ENCODE measurements at regions not wholly inside any gene's neighbourhood (a gene's known extent, or its start where the extent isn't known, plus 50 kb on each side); places are given as distances from the start of the nearest gene placed in this dataset.

- Histone ChIP-seq H3K27me3 (ENCODE audit: control insufficient read depth, insufficient read depth, low read length) (no peaks in the 10 kb centered on the region), H3K27ac (ENCODE audit: low read depth, low read length) (no peak overlapping the region), H3K4me1 (ENCODE audit: control insufficient read depth, insufficient read depth, low read length) (peaks cover 19% of the 10 kb centered on the region), H3K9me3 (ENCODE audit: control insufficient read depth, insufficient read depth, low read length) (no peaks in the 10 kb centered on the region), H3K4me3 (ENCODE audit: low read depth, low read length) (no peak overlapping the region), H3K36me3 (ENCODE audit: control insufficient read depth, insufficient read depth, low read length) (no peaks in the 10 kb centered on the region), H3K9ac (ENCODE audit: low read depth, low read length) (no peak overlapping the region)
Observed at GRCh38 chr13:31910633-31911032, 120.9 kb upstream of the FRY start.

GRCh38 chr13:31912647-31913401 lies 118.8 kb upstream of the FRY start:
- Histone ChIP-seq H3K27ac (ENCODE audit: low read depth, low read length) (no peak overlapping the region), H3K36me3 (ENCODE audit: control insufficient read depth, insufficient read depth, low read length) (no peaks in the 10 kb centered on the region), H3K27me3 (ENCODE audit: control insufficient read depth, insufficient read depth, low read length) (no peaks in the 10 kb centered on the region)

GRCh38 chr13:31913459-31913858 lies 118.1 kb upstream of the FRY start:
- Histone ChIP-seq H3K9ac (ENCODE audit: low read depth, low read length) (no peak overlapping the region), H3K4me1 (ENCODE audit: control insufficient read depth, insufficient read depth, low read length) (peaks cover 12% of the 10 kb centered on the region), H3K9me3 (ENCODE audit: control insufficient read depth, insufficient read depth, low read length) (no peaks in the 10 kb centered on the region), H3K27ac (ENCODE audit: low read depth, low read length) (no peak overlapping the region), H3K36me3 (ENCODE audit: control insufficient read depth, insufficient read depth, low read length) (no peaks in the 10 kb centered on the region), H3K27me3 (ENCODE audit: control insufficient read depth, insufficient read depth, low read length) (no peaks in the 10 kb centered on the region), H3K4me3 (ENCODE audit: low read depth, low read length) (no peak overlapping the region)

More at GRCh38 chr13:31912647-31913401, 118.8 kb upstream of the FRY start:
- no peak overlapping the region for H3K4me3 ChIP-seq (ENCODE audit: low read depth, low read length)
- H3K9me3 ChIP-seq (ENCODE audit: control insufficient read depth, insufficient read depth, low read length): no peaks in the 10 kb centered on the region
- H3K4me1 ChIP-seq (ENCODE audit: control insufficient read depth, insufficient read depth, low read length): peaks cover 12% of the 10 kb centered on the region
- H3K9ac ChIP-seq (ENCODE audit: low read depth, low read length): no peak overlapping the region

- H3K27me3 ChIP-seq (ENCODE audit: control insufficient read depth, insufficient read depth, low read length): no peaks in the 10 kb centered on the region
- H3K9me3 ChIP-seq (ENCODE audit: control insufficient read depth, insufficient read depth, low read length): no peaks in the 10 kb centered on the region
- no peak overlapping the region for H3K4me3 ChIP-seq (ENCODE audit: low read depth, low read length)
- no peak overlapping the region for H3K9ac ChIP-seq (ENCODE audit: low read depth, low read length)
- no peak overlapping the region for H3K27ac ChIP-seq (ENCODE audit: low read depth, low read length)
- H3K36me3 ChIP-seq (ENCODE audit: control insufficient read depth, insufficient read depth, low read length): no peaks in the 10 kb centered on the region
- H3K4me1 ChIP-seq (ENCODE audit: control insufficient read depth, insufficient read depth, low read length): peaks cover 2% of the 10 kb centered on the region; the same call in 1 of the 2 replicates
Observed at GRCh38 chr13:31914843-31915242, 116.7 kb upstream of the FRY start.

- Histone ChIP-seq H3K27ac (ENCODE audit: low read depth, low read length) (no peak overlapping the region), H3K27me3 (ENCODE audit: control insufficient read depth, insufficient read depth, low read length) (no peaks in the 10 kb centered on the region), H3K4me3 (ENCODE audit: low read depth, low read length) (no peak overlapping the region), H3K9me3 (ENCODE audit: control insufficient read depth, insufficient read depth, low read length) (no peaks in the 10 kb centered on the region), H3K36me3 (ENCODE audit: control insufficient read depth, insufficient read depth, low read length) (no peaks in the 10 kb centered on the region), H3K4me1 (ENCODE audit: control insufficient read depth, insufficient read depth, low read length) (peaks cover 15% of the 10 kb centered on the region), H3K9ac (ENCODE audit: low read depth, low read length) (no peak overlapping the region)
Observed at GRCh38 chr13:31918707-31919106, 112.9 kb upstream of the FRY start.

GRCh38 chr13:31919241-31919640 lies 112.3 kb upstream of the FRY start:
- Histone ChIP-seq H3K4me3 (ENCODE audit: low read depth, low read length) (no peak overlapping the region), H3K4me1 (ENCODE audit: control insufficient read depth, insufficient read depth, low read length) (peaks cover 15% of the 10 kb centered on the region), H3K36me3 (ENCODE audit: control insufficient read depth, insufficient read depth, low read length) (no peaks in the 10 kb centered on the region), H3K27ac (ENCODE audit: low read depth, low read length) (no peak overlapping the region), H3K9ac (ENCODE audit: low read depth, low read length) (no peak overlapping the region), H3K9me3 (ENCODE audit: control insufficient read depth, insufficient read depth, low read length) (no peaks in the 10 kb centered on the region), H3K27me3 (ENCODE audit: control insufficient read depth, insufficient read depth, low read length) (no peaks in the 10 kb centered on the region)

- no peaks in the 10 kb centered on the region for H3K9me3 ChIP-seq (ENCODE audit: control insufficient read depth, insufficient read depth, low read length)
- H3K9ac ChIP-seq (ENCODE audit: low read depth, low read length): no peak overlapping the region
- no peaks in the 10 kb centered on the region for H3K36me3 ChIP-seq (ENCODE audit: control insufficient read depth, insufficient read depth, low read length)
- peaks cover 13% of the 10 kb centered on the region for H3K4me1 ChIP-seq (ENCODE audit: control insufficient read depth, insufficient read depth, low read length)
- H3K4me3 ChIP-seq (ENCODE audit: low read depth, low read length): no peak overlapping the region
- no peaks in the 10 kb centered on the region for H3K27me3 ChIP-seq (ENCODE audit: control insufficient read depth, insufficient read depth, low read length)
- H3K27ac ChIP-seq (ENCODE audit: low read depth, low read length): no peak overlapping the region
Observed at GRCh38 chr13:31919971-31920726, 111.4 kb upstream of the FRY start.

- no peak overlapping the region for H3K9ac ChIP-seq (ENCODE audit: low read depth, low read length)
- no peak overlapping the region for H3K4me3 ChIP-seq (ENCODE audit: low read depth, low read length)
- no peak overlapping the region for H3K27ac ChIP-seq (ENCODE audit: low read depth, low read length)
Observed at GRCh38 chr13:31920727-31921100, 110.9 kb upstream of the FRY start.

GRCh38 chr13:31922724-31923123 lies 108.8 kb upstream of the FRY start:
- H3K27ac ChIP-seq (ENCODE audit: low read depth, low read length): no peak overlapping the region
- H3K9ac ChIP-seq (ENCODE audit: low read depth, low read length): no peak overlapping the region
- no peaks in the 10 kb centered on the region for H3K27me3 ChIP-seq (ENCODE audit: control insufficient read depth, insufficient read depth, low read length)
- peaks cover 17% of the 10 kb centered on the region for H3K4me1 ChIP-seq (ENCODE audit: control insufficient read depth, insufficient read depth, low read length)
- H3K4me3 ChIP-seq (ENCODE audit: low read depth, low read length): no peak overlapping the region
- no peaks in the 10 kb centered on the region for H3K36me3 ChIP-seq (ENCODE audit: control insufficient read depth, insufficient read depth, low read length)
- no peaks in the 10 kb centered on the region for H3K9me3 ChIP-seq (ENCODE audit: control insufficient read depth, insufficient read depth, low read length)

More at GRCh38 chr13:31920727-31921100, 110.9 kb upstream of the FRY start:
- H3K27me3 ChIP-seq (ENCODE audit: control insufficient read depth, insufficient read depth, low read length): no peaks in the 10 kb centered on the region
- no peaks in the 10 kb centered on the region for H3K9me3 ChIP-seq (ENCODE audit: control insufficient read depth, insufficient read depth, low read length)
- no peaks in the 10 kb centered on the region for H3K36me3 ChIP-seq (ENCODE audit: control insufficient read depth, insufficient read depth, low read length)
- peaks cover 13% of the 10 kb centered on the region for H3K4me1 ChIP-seq (ENCODE audit: control insufficient read depth, insufficient read depth, low read length)

- no peak overlapping the region for H3K27ac ChIP-seq (ENCODE audit: low read depth, low read length)
- H3K9me3 ChIP-seq (ENCODE audit: control insufficient read depth, insufficient read depth, low read length): no peaks in the 10 kb centered on the region
- H3K9ac ChIP-seq (ENCODE audit: low read depth, low read length): no peak overlapping the region
- H3K36me3 ChIP-seq (ENCODE audit: control insufficient read depth, insufficient read depth, low read length): no peaks in the 10 kb centered on the region
- H3K4me3 ChIP-seq (ENCODE audit: low read depth, low read length): no peak overlapping the region
- no peaks in the 10 kb centered on the region for H3K27me3 ChIP-seq (ENCODE audit: control insufficient read depth, insufficient read depth, low read length)
- H3K4me1 ChIP-seq (ENCODE audit: control insufficient read depth, insufficient read depth, low read length): peaks cover 17% of the 10 kb centered on the region
Observed at GRCh38 chr13:31923134-31923763, 108.3 kb upstream of the FRY start.

GRCh38 chr13:31925079-31925478 lies 106.5 kb upstream of the FRY start:
- Histone ChIP-seq H3K9ac (ENCODE audit: low read depth, low read length) (no peak overlapping the region), H3K36me3 (ENCODE audit: control insufficient read depth, insufficient read depth, low read length) (no peaks in the 10 kb centered on the region), H3K4me3 (ENCODE audit: low read depth, low read length) (no peak overlapping the region), H3K27me3 (ENCODE audit: control insufficient read depth, insufficient read depth, low read length) (no peaks in the 10 kb centered on the region), H3K4me1 (ENCODE audit: control insufficient read depth, insufficient read depth, low read length) (peaks cover 17% of the 10 kb centered on the region), H3K27ac (ENCODE audit: low read depth, low read length) (no peak overlapping the region), H3K9me3 (ENCODE audit: control insufficient read depth, insufficient read depth, low read length) (no peaks in the 10 kb centered on the region)

Data from HUES48 (cell line).